ENCODE measurements at regions not wholly inside any gene's neighbourhood (a gene's known extent, or its start where the extent isn't known, plus 50 kb on each side); places are given as distances from the start of the nearest gene placed in this dataset.
"Not testable (repeated sequence)": the region's sequence is repeated elsewhere in the genome, so short reads cannot be mapped to it uniquely, and the experiment has no call there.

- DNase-seq = no peak
Observed at GRCh38 chr14:43793579-43793978, 713.5 kb downstream of the FSCB start.

DNA sequence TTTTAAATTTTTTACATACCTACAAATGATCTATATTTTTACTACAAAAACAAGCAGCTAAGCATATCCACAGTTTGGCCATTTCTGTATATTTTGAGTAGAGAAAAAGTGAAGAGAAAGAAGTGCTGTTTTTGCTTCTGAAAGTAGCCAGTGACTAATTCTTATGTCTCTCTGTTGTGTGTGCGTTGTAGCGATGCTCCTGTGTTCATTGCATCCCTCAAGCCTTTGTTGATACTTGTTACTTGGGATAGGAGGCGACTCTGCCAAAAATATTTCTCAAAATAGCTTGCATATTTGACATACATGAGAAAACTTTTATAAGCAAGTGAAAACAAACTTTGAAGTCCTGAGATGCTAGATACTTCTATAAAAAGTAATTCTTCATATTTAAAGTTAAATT, 714.1 kb downstream of the FSCB start:
- DNase-seq = no peak

DNA sequence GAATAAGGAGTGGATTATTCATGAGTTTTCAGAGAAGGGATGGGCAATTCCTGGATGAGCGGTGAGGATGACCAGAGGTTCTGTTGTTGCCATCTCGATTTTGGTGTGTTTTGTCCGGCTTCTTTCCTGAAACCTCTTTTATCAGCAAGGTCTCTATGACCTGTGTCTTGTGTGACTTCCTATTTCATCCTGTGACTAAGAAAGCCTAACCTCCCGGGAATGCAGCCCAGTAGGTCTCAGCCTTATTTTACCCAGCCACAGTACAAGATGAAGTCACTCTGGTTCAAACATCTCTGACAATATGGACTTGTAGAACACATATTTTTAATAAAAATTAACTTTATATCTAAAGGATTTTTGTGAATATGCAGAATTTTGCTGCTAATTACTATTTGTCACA, 716.4 kb downstream of the FSCB start:
- no peak for DNase-seq

GRCh38 chr14:43789458-43789857, 717.6 kb downstream of the FSCB start:
- no peak for DNase-seq

GRCh38 chr14:43786066-43786762, 720.9 kb downstream of the FSCB start:
- no peak for DNase-seq

GRCh38 chr14:43784432-43784831, 722.7 kb downstream of the FSCB start:
- not testable (repeated sequence) for DNase-seq

- no peak for DNase-seq
Observed at GRCh38 chr14:43778937-43779639, 728.0 kb downstream of the FSCB start.

GRCh38 chr14:43778570-43778936, 728.5 kb downstream of the FSCB start:
- no peak for DNase-seq

- no peak for DNase-seq
Observed at GRCh38 chr14:43765474-43765873, 741.6 kb downstream of the FSCB start.

- no peak for DNase-seq
Observed at GRCh38 chr14:43764433-43764832, 742.6 kb downstream of the FSCB start.

GRCh38 chr14:43755707-43756106, 751.4 kb downstream of the FSCB start:
- no peak for DNase-seq

DNA sequence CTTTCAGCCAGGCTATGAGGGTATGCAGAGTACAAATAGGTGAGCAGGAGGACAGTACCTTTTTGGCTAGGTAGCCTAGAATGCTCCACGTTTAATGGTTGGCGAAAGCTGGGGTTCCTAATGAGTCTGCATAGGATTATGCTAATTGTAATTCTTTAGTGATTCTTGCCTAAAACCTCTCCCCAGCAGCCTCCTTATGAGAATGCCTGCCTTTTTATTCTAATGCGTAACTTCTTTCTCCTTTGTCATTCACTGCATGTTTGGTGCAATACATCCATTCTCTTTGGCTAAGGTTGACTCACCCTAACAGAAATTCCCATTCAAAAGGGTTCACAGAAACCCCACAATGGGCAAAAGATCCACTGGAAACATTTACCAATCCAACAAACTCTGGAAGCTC, 752.2 kb downstream of the FSCB start:
- DNase-seq = no peak

GRCh38 chr14:43745746-43746145, 761.3 kb downstream of the FSCB start:
- DNase-seq = no peak

DNA sequence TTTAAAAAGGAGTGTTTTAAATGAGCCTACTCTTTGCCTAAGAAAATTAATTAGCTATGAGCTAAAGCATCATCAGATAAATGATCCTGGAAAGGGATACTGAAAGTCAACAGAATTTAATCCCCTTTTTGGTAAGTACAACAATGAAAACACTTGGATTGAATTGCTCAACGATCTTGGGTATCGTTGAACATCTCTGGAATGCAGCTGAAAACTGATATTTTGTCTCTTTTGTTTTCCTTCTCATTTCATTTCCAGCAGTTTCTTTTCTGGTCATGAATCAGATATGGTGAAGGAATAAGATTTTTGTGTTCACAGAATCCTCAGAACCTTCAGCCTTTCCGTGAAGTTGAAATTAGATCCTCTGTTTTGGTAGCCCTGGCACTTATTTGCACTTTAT, 771.2 kb downstream of the FSCB start:
- no peak for DNase-seq

GRCh38 chr14:43729143-43729542, 777.9 kb downstream of the FSCB start:
- DNase-seq = no peak

- no peak for DNase-seq
Observed at GRCh38 chr14:43706900-43707299, 800.2 kb downstream of the FSCB start.

DNA sequence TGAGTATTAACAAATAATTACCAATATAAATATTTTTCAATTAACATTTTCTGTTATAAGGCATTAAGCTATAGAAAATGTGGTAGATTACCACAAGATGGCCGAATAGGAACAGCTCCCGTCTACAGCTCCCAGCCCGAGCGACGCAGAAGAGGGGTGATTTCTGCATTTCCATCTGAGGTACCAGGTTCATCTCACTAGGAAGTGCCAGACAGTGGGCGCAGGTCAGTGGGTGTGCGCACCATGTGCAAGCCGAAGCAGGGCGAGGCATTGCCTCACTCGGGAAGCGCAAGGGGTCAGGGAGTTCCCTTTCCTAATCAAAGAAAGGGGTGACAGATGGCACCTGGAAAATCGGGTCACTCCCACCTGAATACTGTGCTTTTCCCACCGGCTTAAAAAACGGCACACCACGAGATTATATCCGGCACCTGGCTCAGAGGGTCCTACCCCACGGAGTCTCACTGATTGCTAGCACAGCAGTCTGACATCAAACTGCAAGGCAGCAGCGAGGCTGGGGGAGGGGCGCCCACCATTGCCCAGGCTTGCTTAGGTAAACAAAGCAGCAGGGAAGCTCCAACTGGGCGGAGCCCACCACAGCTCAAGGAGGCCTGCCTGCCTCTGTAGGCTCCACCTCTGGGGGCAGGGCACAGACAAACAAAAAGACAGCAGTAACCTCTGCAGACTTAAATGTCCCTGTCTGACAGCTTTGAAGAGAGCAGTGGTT, 808.4 kb downstream of the FSCB start:
- DNase-seq = not testable (repeated sequence)

DNA sequence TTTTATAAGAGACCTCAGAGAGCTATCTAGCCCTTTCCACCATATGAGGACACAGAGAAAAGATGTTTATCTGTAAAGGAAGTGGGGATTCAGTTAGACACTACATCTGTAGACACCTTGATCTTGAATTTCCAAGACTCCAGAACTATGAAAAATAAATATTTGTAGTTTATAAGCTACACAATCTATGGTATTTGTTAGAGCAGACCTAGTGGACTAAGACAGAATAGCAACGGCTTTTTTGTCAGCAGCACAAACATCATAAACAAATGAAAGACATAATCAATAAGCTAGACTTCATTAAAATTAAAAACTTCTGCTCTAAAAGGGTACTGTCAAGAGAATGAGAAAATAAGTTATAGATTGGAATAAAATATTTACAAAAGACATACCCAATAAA, 810.1 kb downstream of the FSCB start:
- no peak for DNase-seq

DNA sequence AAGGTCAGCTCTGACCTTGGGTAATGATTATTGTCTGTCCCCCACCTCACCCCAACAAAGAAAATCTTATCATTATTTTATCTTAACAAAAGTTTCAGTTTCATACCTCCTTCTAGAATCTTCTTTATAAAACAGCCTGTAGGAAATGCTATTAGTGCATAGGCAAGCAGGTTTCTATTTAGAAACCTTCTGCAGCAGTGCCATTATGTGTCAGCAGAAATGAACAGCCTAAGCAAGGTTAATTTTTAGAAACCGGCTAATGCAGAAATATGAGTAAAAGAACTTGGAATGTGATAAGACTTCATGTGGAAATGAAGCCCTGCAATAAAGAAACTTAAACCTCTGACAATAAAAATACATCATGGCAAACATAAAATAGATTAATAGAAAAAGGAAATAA, 814.4 kb downstream of the FSCB start:
- DNase-seq = no peak

DNA sequence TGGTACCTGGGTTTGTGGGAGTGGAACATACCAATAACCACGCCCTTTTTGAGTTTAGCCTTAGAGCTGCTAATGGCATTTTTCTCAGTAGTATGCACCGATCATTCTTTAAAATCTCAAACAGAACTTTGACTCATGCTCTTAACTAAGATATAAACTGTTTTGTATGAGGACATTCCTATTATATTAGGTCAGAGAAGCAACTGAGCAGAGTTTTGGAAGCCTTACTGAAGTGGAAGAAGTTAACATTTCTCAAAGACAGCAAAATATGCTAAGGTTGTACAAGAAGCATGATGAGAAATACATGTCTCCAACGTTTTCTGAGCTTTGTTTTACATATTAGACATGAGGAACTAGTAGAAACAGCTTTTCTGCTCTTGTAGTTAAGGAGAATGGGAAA, 819.2 kb downstream of the FSCB start:
- no peak for DNase-seq

DNA sequence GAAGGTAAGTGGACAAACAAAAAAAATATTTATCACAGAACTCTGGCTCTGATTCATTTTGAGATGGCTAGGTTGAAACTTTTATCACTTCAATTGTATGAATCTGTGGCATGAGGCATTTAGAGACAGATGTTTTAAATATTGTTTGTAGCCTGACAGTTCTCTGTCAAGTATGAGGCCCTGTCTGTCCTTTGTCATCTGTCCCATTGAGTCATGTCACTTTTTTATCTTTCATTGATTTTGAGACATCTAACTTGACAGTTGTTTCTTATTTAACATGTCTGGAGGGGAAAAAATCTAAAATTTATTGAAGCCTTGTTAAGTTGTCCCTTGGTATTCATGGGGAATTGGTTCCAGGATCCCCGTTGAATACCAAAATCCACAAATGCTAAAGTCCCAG, 829.5 kb downstream of the FSCB start:
- no peak for DNase-seq

DNA sequence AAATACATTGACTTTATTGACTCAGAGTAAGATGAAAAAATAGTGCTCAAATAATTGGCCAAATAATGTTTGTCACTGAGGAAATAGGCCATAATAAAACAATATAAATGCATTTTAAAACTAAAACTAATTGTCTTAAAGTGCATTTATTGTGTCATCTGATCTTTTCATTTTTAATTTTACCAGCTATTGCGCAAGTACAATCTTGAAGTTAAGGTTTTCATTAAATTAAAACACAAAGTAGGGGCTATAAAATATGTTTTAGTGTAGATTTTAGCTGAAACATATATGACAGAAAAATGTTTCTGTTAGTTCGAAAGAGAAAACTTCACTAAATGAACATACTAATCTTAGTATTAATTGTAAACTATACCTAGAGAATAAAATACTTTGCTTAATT, 832.8 kb downstream of the FSCB start:
- no peak for DNase-seq

DNA sequence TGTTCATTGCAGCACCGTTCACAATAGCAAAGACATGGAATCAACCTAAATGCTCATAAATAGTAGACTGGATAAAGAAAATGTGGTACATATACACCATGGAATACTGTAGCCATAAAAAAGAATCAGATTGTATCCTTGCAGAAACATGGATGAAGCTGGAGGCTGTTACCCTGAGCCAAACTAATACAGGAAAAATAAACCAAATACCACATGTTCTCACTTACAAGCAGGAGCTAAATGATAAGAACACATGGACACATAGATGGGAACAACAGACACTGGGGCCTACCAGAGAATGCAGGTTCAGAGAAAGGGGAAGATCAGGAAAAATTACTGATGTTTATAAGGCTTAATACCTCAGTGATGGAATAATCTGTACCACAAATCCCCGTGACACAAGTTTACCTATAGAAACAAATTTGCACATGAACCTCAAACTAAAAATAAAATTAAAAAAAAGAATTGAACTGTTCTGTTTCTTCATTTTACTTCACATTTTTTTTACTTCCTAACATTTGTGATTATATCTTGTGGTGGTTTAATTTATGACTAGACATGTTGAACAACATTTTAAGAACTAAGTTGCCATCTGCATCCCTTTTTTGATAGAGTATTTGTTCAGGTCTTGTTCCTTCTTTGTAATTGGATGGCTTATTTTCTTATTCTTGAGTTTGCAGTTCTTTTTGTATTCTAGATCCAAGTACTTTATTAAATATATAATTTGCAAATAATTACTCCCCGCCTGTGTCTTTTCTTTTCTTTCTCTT, 835.2 kb downstream of the FSCB start:
- no peak for DNase-seq

Data from NCI-H524 treated with DMSO at 0.1 percent for 48 hours (cell line).